SK-N-SH (cell line): ENCODE measurements at regions not wholly inside any gene's neighbourhood (a gene's known extent, or its start where the extent isn't known, plus 50 kb on each side); places are given as distances from the start of the nearest gene placed in this dataset.
A peak's percentile ranks its signal among the peaks of the same experiment; 100 is the strongest.

ENCODE experiments used
- CTCF ChIA-PET: fragments of 300-600, 350-600 bp; formaldehyde crosslinking; extraction: SDS; loops from one replicate; lab custom pipeline; 2021; lab: Yijun Ruan, JAX
- POLR2A ChIA-PET: fragments of 350-600 bp; sonication (Branson Sonifier 250); formaldehyde crosslinking; extraction: SDS; loops from one replicate; lab custom pipeline; 2020; ENCODE audit warnings: antibody characterized with exemption, inconsistent platforms; lab: Yijun Ruan, JAX
- DNase-seq: peaks from one replicate; pipeline ENCODE4 v3.0.0; 2012
- H2AFZ ChIP-seq: fragments of 200-600 bp; sonication (generic); 2 replicates; pipeline ENCODE4 v1.8.1; 2016; ENCODE audit warnings: antibody characterized with exemption, mild to moderate bottlenecking, low read depth
- H3F3A ChIP-seq: fragments of 200-600 bp; sonication (generic); replicated peaks from 2 replicates; pipeline ENCODE3; 2016; ENCODE audit warnings: antibody characterized with exemption, mild to moderate bottlenecking; ENCODE audit not compliant: insufficient read depth
- H3K27ac ChIP-seq, 2 experiments: fragments of 200-500 bp in 1 of 2; fragments of 200-600 bp in 1 of 2; sonication (Bioruptor generic) in 1 of 2; sonication (generic), shearing (Covaris generic) in 1 of 2; 2 replicates each; pipeline versions ENCODE4 v1.5.1 to v1.6.1; 2014 to 2016; ENCODE audit warnings: low read depth in 2 of 2, inconsistent platforms in 1 of 2, low read length in 1 of 2, mild to moderate bottlenecking in 1 of 2, mixed read lengths in 1 of 2
- H3K27me3 ChIP-seq: fragments of 200-600 bp; sonication (generic), shearing (Covaris generic); 2 replicates; pipeline ENCODE4 v1.6.1; 2016; ENCODE audit warnings: mixed run types; ENCODE audit not compliant: insufficient read depth
- H3K36me3 ChIP-seq, 2 experiments: fragments of 200-500 bp in 1 of 2; fragments of 200-600 bp in 1 of 2; sonication (Bioruptor generic) in 1 of 2; sonication (generic) in 1 of 2; replicated peaks in 1 of 2; 2 replicates each; pipeline versions ENCODE3 to v1.5.1; 2014 to 2016; ENCODE audit warnings: low read length in 1 of 2, mild to moderate bottlenecking in 1 of 2; ENCODE audit not compliant: insufficient read depth in 2 of 2, control insufficient read depth in 1 of 2
- H3K4me1 ChIP-seq, 2 experiments: fragments of 200-500 bp in 1 of 2; fragments of 200-600 bp in 1 of 2; sonication (Bioruptor generic) in 1 of 2; sonication (generic), shearing (Covaris generic) in 1 of 2; 2 replicates each; pipeline versions ENCODE4 v1.5.1 to v1.6.1; 2014 to 2016; ENCODE audit warnings: low read depth in 1 of 2, low read length in 1 of 2, mixed run types in 1 of 2; ENCODE audit not compliant: insufficient read depth in 2 of 2, control insufficient read depth in 1 of 2
- H3K4me2 ChIP-seq: fragments of 200-600 bp; sonication (generic), shearing (Covaris generic); 2 replicates; pipeline ENCODE4 v1.6.1; 2017; ENCODE audit warnings: mixed run types
- H3K4me3 ChIP-seq, 2 experiments: fragments of 200-500 bp in 1 of 2; fragments of 200-600 bp in 1 of 2; sonication (Bioruptor generic) in 1 of 2; sonication (generic), shearing (Covaris generic) in 1 of 2; 2 replicates each; pipeline versions ENCODE4 v1.5.1 to v1.8.1; 2014 to 2016; ENCODE audit warnings: low read depth in 2 of 2, inconsistent platforms in 1 of 2, low read length in 1 of 2, mild to moderate bottlenecking in 1 of 2, mixed read lengths in 1 of 2, moderate library complexity in 1 of 2
- H3K79me2 ChIP-seq: fragments of 200-600 bp; sonication (generic); 2 replicates; pipeline ENCODE4 v1.8.1; 2017; ENCODE audit warnings: mild to moderate bottlenecking; ENCODE audit not compliant: insufficient read depth
- H3K9ac ChIP-seq: fragments of 200-600 bp; sonication (generic); 2 replicates; pipeline ENCODE4 v1.6.1; 2017; ENCODE audit warnings: mixed run types
- H3K9me2 ChIP-seq: fragments of 200-600 bp; sonication (generic); 2 replicates; pipeline ENCODE4 v1.6.1; 2017; ENCODE audit warnings: mixed run types
- H3K9me3 ChIP-seq: fragments of 200-600 bp; sonication (generic); 2 replicates; pipeline ENCODE4 v1.6.1; 2017; ENCODE audit warnings: mixed run types, mild to moderate bottlenecking, moderate library complexity
- H4K20me1 ChIP-seq: fragments of 200-600 bp; sonication (generic); 2 replicates; pipeline ENCODE4 v1.6.1; 2017; ENCODE audit warnings: mild to moderate bottlenecking, mixed run types; ENCODE audit not compliant: insufficient read depth
- ELF1 ChIP-seq: IDR thresholded peaks from 2 replicates; pipeline ENCODE4 v1.4.0; 2012
- EP300 ChIP-seq, 2 experiments: IDR thresholded peaks; 2 replicates each; pipeline versions ENCODE4 v1.4.0 to v1.6.1; 2012; ENCODE audit warnings: borderline replicate concordance in 1 of 2, low read depth in 1 of 2, low read length in 1 of 2
- EZH2phosphoT487 ChIP-seq: fragments of 200-600 bp; sonication (generic); IDR thresholded peaks from 2 replicates; pipeline ENCODE4 v1.6.1; 2017; ENCODE audit warnings: low read depth, mixed run types, mild to moderate bottlenecking, antibody characterized with exemption, moderate library complexity, borderline replicate concordance
- FOSL2 ChIP-seq: IDR thresholded peaks from 2 replicates; pipeline ENCODE4 v1.4.0; 2012; ENCODE audit warnings: low read depth, mild to moderate bottlenecking, moderate library complexity, borderline replicate concordance
- FOXJ3 ChIP-seq: sonication (generic); formaldehyde crosslinking; IDR thresholded peaks from 2 replicates; pipeline ENCODE4 v1.5.1; 2020; ENCODE audit warnings: mild to moderate bottlenecking, missing genetic modification reagents
- FOXM1 ChIP-seq: IDR thresholded peaks from 2 replicates; pipeline ENCODE4 v1.4.0; 2012; ENCODE audit warnings: low read depth, mild to moderate bottlenecking
- GATA2 ChIP-seq: sonication (generic); formaldehyde crosslinking; IDR thresholded peaks from 2 replicates; pipeline ENCODE4 v1.5.0; 2020; ENCODE audit warnings: mild to moderate bottlenecking, missing genetic modification reagents
- JUND ChIP-seq: IDR thresholded peaks from 2 replicates; pipeline ENCODE4 v1.4.0; 2012
- MEF2A ChIP-seq: IDR thresholded peaks from 2 replicates; pipeline ENCODE4 v1.4.0; 2012; ENCODE audit warnings: low read depth, borderline replicate concordance
- MXI1 ChIP-seq: IDR thresholded peaks from 2 replicates; pipeline ENCODE4 v1.6.1; 2012; ENCODE audit warnings: mild to moderate bottlenecking, low read depth, low read length, improper control_type of control experiment
- NFIC ChIP-seq: IDR thresholded peaks from 2 replicates; pipeline ENCODE4 v1.4.0; 2012; ENCODE audit warnings: borderline replicate concordance
- NRF1 ChIP-seq: IDR thresholded peaks from 2 replicates; pipeline ENCODE4 v1.6.1; 2012; ENCODE audit warnings: low read depth, mild to moderate bottlenecking, low read length
- POLR2AphosphoS5 ChIP-seq: IDR thresholded peaks from 2 replicates; pipeline ENCODE4 v1.6.1; 2012; ENCODE audit warnings: low read depth, low read length
- RAD21 ChIP-seq: IDR thresholded peaks from 2 replicates; pipeline ENCODE4 v1.6.1; 2012; ENCODE audit warnings: mild to moderate bottlenecking, low read length
- RXRA ChIP-seq: IDR thresholded peaks from 2 replicates; pipeline ENCODE4 v1.4.0; 2012; ENCODE audit warnings: low read depth, mild to moderate bottlenecking, borderline replicate concordance
- SMC3 ChIP-seq: IDR thresholded peaks from 2 replicates; pipeline ENCODE4 v1.6.1; 2012; ENCODE audit warnings: low read depth, low read length, improper control_type of control experiment
- TAF1 ChIP-seq: IDR thresholded peaks from 2 replicates; pipeline ENCODE4 v1.6.1; 2012; ENCODE audit warnings: low read depth, mild to moderate bottlenecking, low read length, moderate library complexity, borderline replicate concordance
- TCF12 ChIP-seq: IDR thresholded peaks from 2 replicates; pipeline ENCODE4 v1.4.0; 2012
- YY1 ChIP-seq: IDR thresholded peaks from 2 replicates; pipeline ENCODE4 v1.4.0; 2012; ENCODE audit warnings: low read depth, mild to moderate bottlenecking
- WGBS: methylation state at CpG from one replicate; pipeline ENCODE4 v1.1.6; 2017; ENCODE audit warnings: low lambda C conversion rate; 5-methylcytosine and 5-hydroxymethylcytosine counted together
- TF ChIP-seq, protein P1 (sequence below): fragments of 200-600 bp; sonication (generic); IDR thresholded peaks from 2 replicates; pipeline ENCODE4 v1.6.1; 2017; ENCODE audit warnings: antibody characterized with exemption, mild to moderate bottlenecking, moderate library complexity
- TF ChIP-seq, protein P2 (sequence below): IDR thresholded peaks from 2 replicates; pipeline ENCODE4 v1.4.0; 2012; ENCODE audit warnings: low read depth
- TF ChIP-seq, protein P3 (sequence below): IDR thresholded peaks from 2 replicates; pipeline ENCODE4; 2012
- TF ChIP-seq, protein P4 (sequence below): fragments of 150-350 bp; IDR thresholded peaks from 2 replicates; pipeline ENCODE4 v1.6.1; 2016; ENCODE audit warnings: mild to moderate bottlenecking, low read depth, low read length
- TF ChIP-seq, protein P5 (sequence below): IDR thresholded peaks from 2 replicates; pipeline ENCODE4 v1.4.0; 2012; ENCODE audit warnings: low read depth, borderline replicate concordance
- TF ChIP-seq, protein P6 (sequence below): IDR thresholded peaks from 2 replicates; pipeline ENCODE4 v1.6.1; 2012; ENCODE audit warnings: mild to moderate bottlenecking, low read depth, low read length, moderate library complexity
- TF ChIP-seq, protein P7 (sequence below): fragments of 150-350 bp; IDR thresholded peaks from 2 replicates; pipeline ENCODE4 v1.6.1; 2017; ENCODE audit warnings: antibody characterized with exemption, low read length, low read depth, borderline replicate concordance

DNA sequence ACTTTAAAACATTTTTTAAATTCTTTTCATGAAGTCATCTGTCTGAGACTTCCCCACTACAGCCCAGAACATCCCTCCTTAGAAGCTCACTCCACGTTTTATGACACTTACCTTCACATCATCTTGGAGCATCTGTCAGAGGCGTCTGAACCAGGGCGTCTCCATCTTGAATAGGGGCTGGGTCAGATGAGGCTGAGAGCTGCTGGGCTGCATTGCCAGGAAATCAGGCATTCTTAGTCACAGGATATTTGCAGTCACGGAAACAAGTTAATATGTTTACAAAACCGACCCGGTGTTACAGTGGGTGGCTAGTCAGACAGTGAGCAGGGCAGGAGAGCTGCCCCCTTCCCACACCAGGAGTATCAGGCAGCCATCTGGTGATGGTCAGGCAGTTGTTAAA is 456.5 kb downstream of the FBXO15 start:
- no peaks in the 10 kb centered on the region for H3K27me3 ChIP-seq
- peak overlapping the region in 1 of 2 experiments; percentile 70; a peak in 3 of 4 replicates for H3K27ac ChIP-seq
- 2% methylated on average over 6 of the region's 6 CpGs for WGBS
- POLR2A ChIA-PET: no interaction called here
- H3K4me1 ChIP-seq: peaks cover 0 to 21% of the 10 kb centered on the region in 2 experiments; a peak in 3 of 4 replicates
- CTCF ChIA-PET: no interaction called here
- peaks cover 21% of the 10 kb centered on the region for H3F3A ChIP-seq
- H2AFZ ChIP-seq: peak overlapping the region; percentile 92
- DNase-seq: no peak
- H3K79me2 ChIP-seq: no peaks in the 10 kb centered on the region
- H3K4me2 ChIP-seq: peak overlapping the region; percentile 61
- H3K9me3 ChIP-seq: no peaks in the 10 kb centered on the region
- no peaks in the 10 kb centered on the region for H3K9me2 ChIP-seq
- no peak overlapping the region for H3K4me3 ChIP-seq
- no peaks in the 10 kb centered on the region for H3K36me3 ChIP-seq
- H3K9ac ChIP-seq: 0 out of 2 replicates have a peak overlapping the region, but pooled peaks have one; percentile 20
- TF ChIP-seq RXRA: no peak
- no peak for TF ChIP-seq SMC3
- no peak for TF ChIP-seq EZH2phosphoT487
- TF ChIP-seq, protein P1, sequence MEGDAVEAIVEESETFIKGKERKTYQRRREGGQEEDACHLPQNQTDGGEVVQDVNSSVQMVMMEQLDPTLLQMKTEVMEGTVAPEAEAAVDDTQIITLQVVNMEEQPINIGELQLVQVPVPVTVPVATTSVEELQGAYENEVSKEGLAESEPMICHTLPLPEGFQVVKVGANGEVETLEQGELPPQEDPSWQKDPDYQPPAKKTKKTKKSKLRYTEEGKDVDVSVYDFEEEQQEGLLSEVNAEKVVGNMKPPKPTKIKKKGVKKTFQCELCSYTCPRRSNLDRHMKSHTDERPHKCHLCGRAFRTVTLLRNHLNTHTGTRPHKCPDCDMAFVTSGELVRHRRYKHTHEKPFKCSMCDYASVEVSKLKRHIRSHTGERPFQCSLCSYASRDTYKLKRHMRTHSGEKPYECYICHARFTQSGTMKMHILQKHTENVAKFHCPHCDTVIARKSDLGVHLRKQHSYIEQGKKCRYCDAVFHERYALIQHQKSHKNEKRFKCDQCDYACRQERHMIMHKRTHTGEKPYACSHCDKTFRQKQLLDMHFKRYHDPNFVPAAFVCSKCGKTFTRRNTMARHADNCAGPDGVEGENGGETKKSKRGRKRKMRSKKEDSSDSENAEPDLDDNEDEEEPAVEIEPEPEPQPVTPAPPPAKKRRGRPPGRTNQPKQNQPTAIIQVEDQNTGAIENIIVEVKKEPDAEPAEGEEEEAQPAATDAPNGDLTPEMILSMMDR: no peak
- TF ChIP-seq NFIC: no peak
- TF ChIP-seq POLR2AphosphoS5: no peak
- TF ChIP-seq, protein P2, sequence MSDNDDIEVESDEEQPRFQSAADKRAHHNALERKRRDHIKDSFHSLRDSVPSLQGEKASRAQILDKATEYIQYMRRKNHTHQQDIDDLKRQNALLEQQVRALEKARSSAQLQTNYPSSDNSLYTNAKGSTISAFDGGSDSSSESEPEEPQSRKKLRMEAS: peak; percentile 30; the same call in 1 of the 2 replicates
- no peak for TF ChIP-seq MEF2A
- TF ChIP-seq GATA2 (CRISPR knock-in tag): no peak
- no peak for TF ChIP-seq FOSL2
- TF ChIP-seq, protein P3, sequence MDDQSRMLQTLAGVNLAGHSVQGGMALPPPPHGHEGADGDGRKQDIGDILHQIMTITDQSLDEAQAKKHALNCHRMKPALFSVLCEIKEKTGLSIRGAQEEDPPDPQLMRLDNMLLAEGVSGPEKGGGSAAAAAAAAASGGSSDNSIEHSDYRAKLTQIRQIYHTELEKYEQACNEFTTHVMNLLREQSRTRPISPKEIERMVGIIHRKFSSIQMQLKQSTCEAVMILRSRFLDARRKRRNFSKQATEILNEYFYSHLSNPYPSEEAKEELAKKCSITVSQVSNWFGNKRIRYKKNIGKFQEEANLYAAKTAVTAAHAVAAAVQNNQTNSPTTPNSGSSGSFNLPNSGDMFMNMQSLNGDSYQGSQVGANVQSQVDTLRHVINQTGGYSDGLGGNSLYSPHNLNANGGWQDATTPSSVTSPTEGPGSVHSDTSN: no peak
- TF ChIP-seq, protein P4, sequence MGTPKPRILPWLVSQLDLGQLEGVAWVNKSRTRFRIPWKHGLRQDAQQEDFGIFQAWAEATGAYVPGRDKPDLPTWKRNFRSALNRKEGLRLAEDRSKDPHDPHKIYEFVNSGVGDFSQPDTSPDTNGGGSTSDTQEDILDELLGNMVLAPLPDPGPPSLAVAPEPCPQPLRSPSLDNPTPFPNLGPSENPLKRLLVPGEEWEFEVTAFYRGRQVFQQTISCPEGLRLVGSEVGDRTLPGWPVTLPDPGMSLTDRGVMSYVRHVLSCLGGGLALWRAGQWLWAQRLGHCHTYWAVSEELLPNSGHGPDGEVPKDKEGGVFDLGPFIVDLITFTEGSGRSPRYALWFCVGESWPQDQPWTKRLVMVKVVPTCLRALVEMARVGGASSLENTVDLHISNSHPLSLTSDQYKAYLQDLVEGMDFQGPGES: no peak
- TF ChIP-seq EP300 (IDR thresholded peaks at IDR 0.05; ENCODE audit: borderline replicate concordance in 1 of 2, low read depth in 1 of 2, low read length in 1 of 2): no peak
- TF ChIP-seq TAF1: 0 out of 2 replicates have a peak, but pooled peaks have one; percentile 40
- no peak for TF ChIP-seq ELF1
- no peak for TF ChIP-seq NRF1
- TF ChIP-seq YY1: peak; percentile 80; the same call in 1 of the 2 replicates
- TF ChIP-seq TCF12: no peak
- no peak for TF ChIP-seq FOXJ3 (CRISPR knock-in tag)
- no peak for TF ChIP-seq JUND
- TF ChIP-seq, protein P5, sequence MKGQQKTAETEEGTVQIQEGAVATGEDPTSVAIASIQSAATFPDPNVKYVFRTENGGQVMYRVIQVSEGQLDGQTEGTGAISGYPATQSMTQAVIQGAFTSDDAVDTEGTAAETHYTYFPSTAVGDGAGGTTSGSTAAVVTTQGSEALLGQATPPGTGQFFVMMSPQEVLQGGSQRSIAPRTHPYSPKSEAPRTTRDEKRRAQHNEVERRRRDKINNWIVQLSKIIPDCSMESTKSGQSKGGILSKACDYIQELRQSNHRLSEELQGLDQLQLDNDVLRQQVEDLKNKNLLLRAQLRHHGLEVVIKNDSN: no peak
- no peak for TF ChIP-seq MXI1
- TF ChIP-seq FOXM1: no peak
- TF ChIP-seq, protein P6, sequence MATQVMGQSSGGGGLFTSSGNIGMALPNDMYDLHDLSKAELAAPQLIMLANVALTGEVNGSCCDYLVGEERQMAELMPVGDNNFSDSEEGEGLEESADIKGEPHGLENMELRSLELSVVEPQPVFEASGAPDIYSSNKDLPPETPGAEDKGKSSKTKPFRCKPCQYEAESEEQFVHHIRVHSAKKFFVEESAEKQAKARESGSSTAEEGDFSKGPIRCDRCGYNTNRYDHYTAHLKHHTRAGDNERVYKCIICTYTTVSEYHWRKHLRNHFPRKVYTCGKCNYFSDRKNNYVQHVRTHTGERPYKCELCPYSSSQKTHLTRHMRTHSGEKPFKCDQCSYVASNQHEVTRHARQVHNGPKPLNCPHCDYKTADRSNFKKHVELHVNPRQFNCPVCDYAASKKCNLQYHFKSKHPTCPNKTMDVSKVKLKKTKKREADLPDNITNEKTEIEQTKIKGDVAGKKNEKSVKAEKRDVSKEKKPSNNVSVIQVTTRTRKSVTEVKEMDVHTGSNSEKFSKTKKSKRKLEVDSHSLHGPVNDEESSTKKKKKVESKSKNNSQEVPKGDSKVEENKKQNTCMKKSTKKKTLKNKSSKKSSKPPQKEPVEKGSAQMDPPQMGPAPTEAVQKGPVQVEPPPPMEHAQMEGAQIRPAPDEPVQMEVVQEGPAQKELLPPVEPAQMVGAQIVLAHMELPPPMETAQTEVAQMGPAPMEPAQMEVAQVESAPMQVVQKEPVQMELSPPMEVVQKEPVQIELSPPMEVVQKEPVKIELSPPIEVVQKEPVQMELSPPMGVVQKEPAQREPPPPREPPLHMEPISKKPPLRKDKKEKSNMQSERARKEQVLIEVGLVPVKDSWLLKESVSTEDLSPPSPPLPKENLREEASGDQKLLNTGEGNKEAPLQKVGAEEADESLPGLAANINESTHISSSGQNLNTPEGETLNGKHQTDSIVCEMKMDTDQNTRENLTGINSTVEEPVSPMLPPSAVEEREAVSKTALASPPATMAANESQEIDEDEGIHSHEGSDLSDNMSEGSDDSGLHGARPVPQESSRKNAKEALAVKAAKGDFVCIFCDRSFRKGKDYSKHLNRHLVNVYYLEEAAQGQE: no peak
- no peak for TF ChIP-seq RAD21
- TF ChIP-seq, protein P7, sequence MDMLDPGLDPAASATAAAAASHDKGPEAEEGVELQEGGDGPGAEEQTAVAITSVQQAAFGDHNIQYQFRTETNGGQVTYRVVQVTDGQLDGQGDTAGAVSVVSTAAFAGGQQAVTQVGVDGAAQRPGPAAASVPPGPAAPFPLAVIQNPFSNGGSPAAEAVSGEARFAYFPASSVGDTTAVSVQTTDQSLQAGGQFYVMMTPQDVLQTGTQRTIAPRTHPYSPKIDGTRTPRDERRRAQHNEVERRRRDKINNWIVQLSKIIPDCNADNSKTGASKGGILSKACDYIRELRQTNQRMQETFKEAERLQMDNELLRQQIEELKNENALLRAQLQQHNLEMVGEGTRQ: no peak
- no peaks in the 10 kb centered on the region for H4K20me1 ChIP-seq
